GM12873 (cell line): ENCODE measurements at regions not wholly inside any gene's neighbourhood (a gene's known extent, or its start where the extent isn't known, plus 50 kb on each side); places are given as distances from the start of the nearest gene placed in this dataset.

Experiments used
- CTCF ChIP-seq: IDR thresholded peaks from 2 replicates; pipeline ENCODE4 v1.5.1; 2012; ENCODE audit warnings: low read depth, mild to moderate bottlenecking, moderate library complexity, low read length, control low read depth; ENCODE audit not compliant: insufficient read depth; ENCODE audit errors: missing control alignments

- TF ChIP-seq CTCF = no peak
These were observed 91.4 kb upstream of the HSF2 start for GRCh38 chr6:122308074-122308473.

- no peak for TF ChIP-seq CTCF
These were observed 83.6 kb upstream of the HSF2 start for GRCh38 chr6:122315842-122316241.

- no peak for TF ChIP-seq CTCF
These were observed 76.6 kb upstream of the HSF2 start for GRCh38 chr6:122322824-122323223.

GRCh38 chr6:122323361-122323760 lies 76.1 kb upstream of the HSF2 start:
- TF ChIP-seq CTCF = no peak

- no peak for TF ChIP-seq CTCF
These were observed 69.1 kb upstream of the HSF2 start for GRCh38 chr6:122330315-122330714.

GRCh38 chr6:122337645-122338044 lies 61.8 kb upstream of the HSF2 start:
- TF ChIP-seq CTCF = no peak

- TF ChIP-seq CTCF = no peak
These were observed 59.8 kb upstream of the HSF2 start for GRCh38 chr6:122339661-122340060.
